Activated CD4-positive, alpha-beta T cell treated with anti-CD3 and anti-CD28 coated beads, Interleukin-2, amount 50 U/mL, for 1 hour (primary cell): ENCODE measurements at regions not wholly inside any gene's neighbourhood (a gene's known extent, or its start where the extent isn't known, plus 50 kb on each side); places are given as distances from the start of the nearest gene placed in this dataset.

Source experiments
- DNase-seq: peaks from one replicate; pipeline ENCODE4 v3.0.0-alpha.2; 2020

GRCh38 chr17:5695480-5695879 lies 111.2 kb upstream of the NLRP1 start:
- no peak for DNase-seq

DNA sequence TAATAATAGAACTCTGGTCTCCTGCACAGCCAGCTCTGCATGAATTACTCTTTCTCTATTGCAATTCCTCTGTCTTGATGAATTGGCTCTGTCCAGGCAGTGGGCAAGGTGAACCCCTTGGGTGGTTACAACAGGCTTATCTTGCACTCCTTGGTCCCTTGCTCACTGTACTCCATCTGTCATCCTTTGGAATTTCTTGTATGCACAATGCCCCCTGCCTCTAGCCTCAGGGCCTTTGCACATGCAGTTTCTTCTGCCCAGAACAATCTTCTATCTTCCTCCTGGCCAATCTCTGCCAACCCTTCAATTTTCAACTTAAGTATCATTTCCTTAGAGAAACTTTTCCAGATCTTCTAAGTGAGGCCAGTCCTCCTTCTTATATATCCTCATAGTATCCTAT lies 114.7 kb upstream of the NLRP1 start:
- no peak for DNase-seq

GRCh38 chr17:5699814-5700213 lies 115.5 kb upstream of the NLRP1 start:
- no peak for DNase-seq

GRCh38 chr17:5700745-5701144 lies 116.4 kb upstream of the NLRP1 start:
- no peak for DNase-seq

DNA sequence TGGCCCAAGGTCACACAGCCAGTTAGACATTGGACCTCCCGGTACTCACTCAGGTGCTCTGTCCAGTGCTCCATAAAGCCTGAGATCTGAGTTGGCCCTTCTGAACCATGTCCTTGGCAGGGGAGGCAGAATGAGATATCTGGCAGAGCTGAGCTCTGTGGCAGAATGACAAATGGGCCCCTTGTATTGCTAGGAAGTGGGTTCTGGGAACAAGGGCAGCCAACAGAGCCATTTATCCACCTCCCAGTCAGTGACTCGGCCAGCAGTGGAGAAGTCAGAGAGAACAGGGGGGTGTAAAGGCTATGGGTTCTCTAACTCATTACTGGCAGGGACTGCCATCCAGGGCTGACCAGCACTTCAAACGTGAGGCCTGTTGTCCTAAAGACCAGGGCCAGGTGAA lies 117.1 kb upstream of the NLRP1 start:
- no peak for DNase-seq

- DNase-seq, result no peak
Measured at GRCh38 chr17:5702951-5703510, 118.7 kb upstream of the NLRP1 start.

- DNase-seq, result no peak
Measured at GRCh38 chr17:5703736-5704135, 119.4 kb upstream of the NLRP1 start.

GRCh38 chr17:5705081-5705875 lies 121.0 kb upstream of the NLRP1 start:
- DNase-seq, result no peak

DNA sequence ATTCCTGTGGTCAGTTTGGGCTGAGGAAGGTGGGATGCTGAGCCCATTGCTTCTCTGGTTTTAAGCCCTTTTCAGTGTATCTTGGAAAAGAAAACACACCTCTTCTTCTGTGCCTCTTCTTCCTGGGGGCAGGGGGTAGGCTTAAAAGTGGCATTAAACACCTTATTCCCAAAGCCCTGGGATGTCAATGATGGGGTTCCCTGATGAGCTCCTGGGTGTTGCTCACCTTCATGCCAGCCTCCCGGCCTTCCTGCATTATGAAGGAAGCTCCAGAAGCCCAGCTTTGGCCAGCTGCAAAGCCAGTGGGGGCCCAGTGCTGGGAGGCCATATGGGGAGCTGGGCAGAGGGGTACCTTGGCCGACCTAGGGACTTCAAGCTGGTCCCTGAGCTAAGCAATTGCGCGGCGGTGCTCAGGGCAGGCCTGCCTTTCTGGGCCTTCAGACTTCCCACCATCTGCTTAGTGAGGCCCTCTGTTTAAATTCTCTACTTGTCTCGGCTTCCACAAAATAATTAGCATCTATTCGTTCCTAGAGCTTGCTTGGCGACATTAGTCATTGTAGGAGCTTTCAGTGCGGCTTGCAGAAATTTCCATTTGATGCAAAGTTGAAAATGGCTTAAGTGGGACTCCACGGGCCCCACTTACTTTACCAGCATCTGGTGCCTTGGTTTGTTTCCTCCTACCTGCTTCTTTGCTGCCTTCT lies 121.7 kb upstream of the NLRP1 start:
- no peak for DNase-seq

DNA sequence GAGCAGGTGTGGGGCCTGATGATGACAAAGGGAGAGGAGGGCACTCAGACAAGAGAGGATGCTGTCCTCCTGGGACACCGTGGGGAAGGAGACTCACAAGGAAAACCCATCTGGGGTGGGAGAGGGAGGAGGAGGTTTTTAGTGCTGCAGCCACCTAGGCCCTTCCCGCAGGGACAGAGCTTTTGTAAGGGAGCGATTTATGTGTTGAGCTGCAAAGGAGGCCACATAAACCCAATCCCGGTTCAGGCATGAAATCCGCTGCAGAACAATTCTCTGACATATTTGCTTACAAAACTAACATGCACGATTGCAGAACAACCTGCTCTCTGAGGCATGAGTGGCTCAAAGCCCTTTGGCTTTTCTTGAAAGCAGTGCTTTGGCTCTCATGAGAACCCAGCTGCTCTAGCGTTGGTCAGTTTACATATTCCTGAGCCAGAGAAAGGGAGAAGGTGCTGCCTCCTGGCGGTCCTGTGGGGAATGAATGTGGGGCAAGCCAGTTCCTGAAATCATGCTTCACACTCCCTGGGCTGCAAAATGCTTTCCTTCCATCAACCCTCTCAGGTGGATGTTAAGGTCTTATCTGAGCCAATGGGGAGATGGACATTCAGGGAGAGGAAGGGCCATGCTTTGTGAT lies 122.4 kb upstream of the NLRP1 start:
- DNase-seq, result peak; percentile 54

GRCh38 chr17:5707482-5707881 lies 123.2 kb upstream of the NLRP1 start:
- DNase-seq, result no peak

DNA sequence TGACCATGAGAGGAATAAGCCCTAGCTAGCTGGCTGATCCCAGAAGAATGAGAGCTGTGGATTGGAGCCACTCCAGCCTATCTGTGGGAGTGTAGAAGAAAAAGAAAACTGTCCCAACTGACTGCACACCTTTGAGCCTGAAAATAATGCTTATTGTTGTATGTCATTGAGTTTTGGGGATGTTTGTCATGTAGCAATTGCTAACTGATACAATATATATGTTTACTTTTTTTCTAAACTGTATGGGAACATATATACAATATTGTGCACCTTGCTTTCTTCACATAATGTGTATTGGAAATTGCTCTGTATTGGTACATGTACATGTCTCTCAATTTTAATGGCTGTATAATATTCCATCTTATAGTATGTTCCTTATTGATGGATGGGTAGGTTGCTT lies 124.0 kb upstream of the NLRP1 start:
- no peak for DNase-seq

DNA sequence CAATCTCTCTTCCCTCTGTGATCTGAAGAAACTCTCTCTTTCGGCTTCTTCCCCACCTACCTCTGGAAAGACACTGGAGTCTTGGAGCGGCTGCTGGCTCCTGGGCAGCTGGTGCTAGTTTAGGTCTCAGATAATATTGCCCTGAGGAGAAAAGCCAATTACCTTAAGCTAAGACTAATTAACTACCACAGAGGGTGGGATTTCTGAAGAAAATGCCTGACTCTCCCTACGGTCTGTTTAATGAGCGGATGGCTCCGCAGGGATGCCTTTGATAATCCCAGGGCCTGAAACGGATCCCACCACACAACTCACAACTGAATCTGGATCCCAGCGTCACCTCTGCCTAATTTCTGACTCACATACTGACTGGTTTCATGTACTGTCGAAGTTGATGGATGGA lies 127.0 kb upstream of the NLRP1 start:
- no peak for DNase-seq

DNA sequence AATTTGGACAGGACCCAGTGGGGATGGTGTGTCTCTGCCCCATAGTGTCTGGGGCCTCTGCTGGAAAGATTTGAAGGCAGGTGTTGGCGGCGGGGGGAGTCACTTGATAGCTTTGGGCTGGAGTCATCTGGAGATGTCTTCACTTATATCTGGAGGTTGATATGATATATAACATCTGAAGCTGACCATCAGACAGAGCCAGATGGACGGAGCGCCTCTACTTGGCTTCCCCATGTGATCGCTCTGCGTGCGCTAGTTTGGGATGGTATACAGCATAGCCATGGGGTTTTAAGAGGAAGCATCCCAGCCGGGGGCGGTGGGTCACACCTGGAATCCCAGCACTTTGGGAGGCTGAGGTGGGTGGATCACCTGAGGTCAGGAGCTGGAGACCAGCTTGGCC lies 130.7 kb upstream of the NLRP1 start:
- DNase-seq, result no peak

DNA sequence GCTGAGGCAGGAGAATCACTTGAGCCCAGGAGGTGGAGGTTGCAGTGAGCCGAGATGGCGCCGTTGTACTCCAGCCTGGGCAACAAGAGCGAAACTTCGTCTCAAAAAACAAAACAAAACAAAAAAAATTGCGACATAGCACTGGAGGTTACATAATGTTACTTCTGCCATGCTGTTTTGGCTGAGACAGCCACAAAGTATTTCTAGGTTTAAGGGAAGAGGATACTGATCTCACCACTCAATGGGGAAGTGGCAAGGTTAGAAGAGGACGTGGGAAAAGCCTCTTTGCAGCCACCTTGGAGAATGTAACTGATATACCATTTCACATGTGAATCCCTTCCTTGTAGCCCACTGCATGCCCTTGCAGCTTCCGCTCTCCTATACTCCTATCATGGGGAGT lies 131.2 kb upstream of the NLRP1 start:
- DNase-seq, result no peak

GRCh38 chr17:5718726-5719125 lies 134.4 kb upstream of the NLRP1 start:
- DNase-seq, result no peak

DNA sequence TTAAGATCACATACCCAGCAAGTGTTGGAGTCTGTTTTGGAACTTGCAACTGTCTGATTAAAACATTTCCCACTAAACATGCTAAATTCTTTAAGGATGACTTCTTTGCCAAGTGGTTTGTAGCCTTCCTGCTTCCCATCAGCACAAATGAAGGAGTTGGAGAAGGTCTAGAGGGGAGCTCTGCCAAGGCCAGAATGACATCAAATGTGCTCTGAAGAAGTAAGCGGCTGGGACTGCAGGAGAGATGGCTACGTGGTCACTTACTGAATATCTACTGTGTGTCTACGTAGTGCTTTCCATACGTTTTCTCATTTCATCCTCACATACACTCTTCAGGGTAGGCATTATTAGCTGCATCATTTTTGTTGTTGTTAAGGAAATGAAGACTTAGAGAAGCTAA lies 135.7 kb upstream of the NLRP1 start:
- DNase-seq, result no peak

GRCh38 chr17:5730373-5730772 lies 146.1 kb upstream of the NLRP1 start:
- DNase-seq, result no peak

DNA sequence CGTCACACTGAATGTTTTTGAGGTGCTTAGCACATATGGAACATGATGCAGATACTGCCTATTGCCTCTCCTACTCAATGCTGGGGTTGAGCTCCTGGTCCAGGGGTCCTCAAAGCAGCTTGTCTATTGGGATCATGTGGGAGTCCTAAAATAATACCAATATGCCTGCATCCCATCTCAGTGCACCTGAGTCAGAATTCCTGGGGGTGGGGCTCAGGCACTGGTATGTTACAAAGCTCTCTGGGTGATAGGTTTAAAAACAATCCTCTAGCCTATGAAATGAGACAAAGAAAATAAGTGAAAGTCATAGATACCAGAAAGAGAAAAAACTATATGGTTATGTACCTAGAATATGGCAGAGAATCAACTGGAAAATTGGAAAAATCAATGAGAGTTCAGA lies 156.6 kb upstream of the NLRP1 start:
- no peak for DNase-seq

DNA sequence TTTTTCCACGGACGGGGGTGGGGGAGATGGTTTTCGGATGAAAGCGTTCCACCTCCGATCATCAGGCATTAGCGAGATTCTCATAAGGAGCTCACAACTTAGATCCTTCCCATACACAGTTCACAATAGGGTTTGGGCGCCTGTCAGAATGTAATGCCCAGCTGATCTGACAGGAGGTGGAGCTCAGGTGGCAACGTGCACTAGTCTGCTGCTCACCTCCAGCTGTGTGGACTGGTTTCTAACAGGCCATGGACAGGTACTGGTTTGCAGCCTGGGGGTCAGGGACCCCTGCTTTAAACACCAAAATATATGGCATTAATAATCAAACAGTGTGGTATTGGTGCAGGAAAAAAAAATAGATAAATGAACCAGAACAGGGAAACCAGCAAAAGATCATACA lies 157.5 kb upstream of the NLRP1 start:
- DNase-seq, result no peak

DNA sequence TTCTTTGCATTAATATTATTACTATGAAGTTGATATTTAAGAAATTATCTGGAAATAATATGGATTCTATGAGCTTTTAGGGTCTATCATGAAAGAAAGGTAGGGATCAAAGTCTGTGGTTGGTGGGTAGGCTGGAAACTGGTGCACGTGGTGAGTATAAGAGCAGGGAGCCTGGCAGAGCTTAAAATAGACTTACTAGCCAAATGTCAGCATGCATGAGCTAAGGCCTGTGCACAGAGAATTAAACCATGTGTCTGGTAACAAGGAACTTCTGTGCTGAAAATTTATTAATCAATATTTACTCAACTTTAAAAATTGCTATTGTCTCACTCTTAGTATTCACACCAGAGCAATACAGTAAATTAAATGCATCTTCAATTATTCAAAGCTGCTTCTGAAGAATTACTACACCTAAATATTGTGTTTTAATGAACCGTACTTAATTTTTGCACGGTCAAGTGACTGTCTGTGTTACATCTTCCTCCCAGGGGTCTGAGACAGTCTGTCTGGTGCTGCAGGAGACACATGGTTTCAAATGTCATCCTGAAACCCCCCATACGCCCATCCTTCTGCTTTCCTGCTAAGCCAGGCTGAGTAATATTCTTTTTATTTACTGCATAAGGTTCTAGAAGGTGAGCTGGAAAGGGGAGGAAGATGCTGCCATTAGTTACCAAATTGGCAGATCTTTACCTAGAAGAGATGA lies 161.0 kb upstream of the NLRP1 start:
- no peak for DNase-seq

DNA sequence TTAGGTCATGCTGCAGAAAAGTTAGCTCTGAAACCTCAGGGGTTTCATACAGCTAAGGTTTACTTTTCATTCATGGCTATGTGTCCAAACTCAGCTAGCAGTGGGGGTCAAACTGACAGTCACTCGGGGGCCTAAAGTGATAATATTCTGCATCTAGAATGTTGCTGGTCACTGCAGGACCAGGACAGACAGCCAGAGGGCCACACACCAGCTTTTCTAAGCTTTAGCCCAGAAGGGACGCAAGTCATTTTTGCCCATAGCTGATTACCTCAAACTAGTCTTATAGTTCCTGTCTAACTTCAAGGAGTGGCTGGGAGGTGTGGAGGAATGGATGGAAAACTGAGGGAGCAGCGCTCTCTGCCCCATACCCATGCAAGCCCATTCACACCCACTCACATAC lies 163.0 kb upstream of the NLRP1 start:
- DNase-seq, result no peak

DNA sequence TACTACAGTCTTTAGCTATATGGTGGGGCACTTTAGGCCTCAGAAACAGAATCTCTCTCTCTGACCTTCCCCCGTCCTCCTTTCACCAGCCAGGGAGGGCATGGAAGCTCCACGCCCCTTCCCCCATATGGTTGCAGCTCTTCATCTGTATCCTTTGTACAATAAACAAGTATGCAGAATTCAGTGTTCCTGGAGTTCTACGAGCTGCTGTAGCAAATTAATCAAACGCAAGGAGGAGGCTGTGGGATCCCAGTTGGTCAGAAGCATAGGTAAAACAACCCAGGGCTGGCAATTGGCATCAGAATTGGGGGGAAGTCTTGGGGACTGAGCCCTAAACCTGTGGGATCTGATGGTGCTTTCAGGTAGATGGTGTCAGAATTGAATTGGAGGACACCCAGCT lies 163.7 kb upstream of the NLRP1 start:
- DNase-seq, result no peak
